ENCODE measurements at regions not wholly inside any gene's neighbourhood (a gene's known extent, or its start where the extent isn't known, plus 50 kb on each side); places are given as distances from the start of the nearest gene placed in this dataset.

- no peak for TF ChIP-seq CTCF (IDR thresholded peaks at IDR 0.05)
Observed at GRCh38 chr5:175116466-175117048, 327.4 kb downstream of the DRD1 start.

GRCh38 chr5:175115831-175116230, 328.2 kb downstream of the DRD1 start:
- no peak for TF ChIP-seq CTCF (IDR thresholded peaks at IDR 0.05)

- TF ChIP-seq CTCF (IDR thresholded peaks at IDR 0.05), result no peak
Observed at GRCh38 chr5:175113947-175114346, 330.0 kb downstream of the DRD1 start.

- no peak for TF ChIP-seq CTCF (IDR thresholded peaks at IDR 0.05)
Observed at GRCh38 chr5:175109058-175109755, 334.8 kb downstream of the DRD1 start.

GRCh38 chr5:175107865-175108264, 336.1 kb downstream of the DRD1 start:
- no peak for TF ChIP-seq CTCF (IDR thresholded peaks at IDR 0.05)

- no peak for TF ChIP-seq CTCF (IDR thresholded peaks at IDR 0.05)
Observed at GRCh38 chr5:175107028-175107588, 336.9 kb downstream of the DRD1 start.

GRCh38 chr5:175104677-175105076, 339.3 kb downstream of the DRD1 start:
- TF ChIP-seq CTCF (IDR thresholded peaks at IDR 0.05), result no peak
